ENCODE measurements at regions not wholly inside any gene's neighbourhood (a gene's known extent, or its start where the extent isn't known, plus 50 kb on each side); places are given as distances from the start of the nearest gene placed in this dataset.

GRCh38 chr2:176725873-176726645, 456.8 kb downstream of the MTX2 start:
- Mint-ChIP-seq H3K27ac (ENCODE audit: low read depth) (no peak overlapping the region), H3K4me3 (no peak overlapping the region), H3K27me3 (peaks cover 20% of the 10 kb centered on the region), H3K4me1 (no peaks in the 10 kb centered on the region), H3K36me3 (ENCODE audit: insufficient read depth) (no peaks in the 10 kb centered on the region), H3K9me3 (no peaks in the 10 kb centered on the region)
- ATAC-seq (replicated peaks; ENCODE audit: extremely low read depth, poor library complexity, severe bottlenecking), result no peak
- DNase-seq (ENCODE audit: low spot score in 2 of 2), result no peak

DNA sequence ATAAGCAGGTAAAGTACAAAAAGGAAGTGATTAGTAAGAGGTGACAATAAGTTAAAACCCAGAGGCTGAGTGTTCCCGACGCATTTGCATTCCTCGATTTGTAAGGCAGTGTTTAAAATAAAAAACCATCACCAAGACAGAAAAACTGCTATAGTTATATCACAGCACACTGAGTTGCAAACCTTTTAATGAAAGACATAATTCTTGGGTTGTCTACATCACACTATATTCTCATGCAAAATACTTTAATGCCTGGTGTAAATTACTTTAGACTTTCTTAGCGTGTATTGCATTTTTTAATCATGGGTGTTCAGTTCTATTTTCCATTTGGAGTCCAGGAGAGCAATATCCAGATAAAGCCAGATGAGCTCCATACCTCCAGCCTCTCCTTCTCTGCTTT, 458.5 kb downstream of the MTX2 start:
- ATAC-seq (replicated peaks; ENCODE audit: extremely low read depth, poor library complexity, severe bottlenecking) (no peak), DNase-seq (ENCODE audit: low spot score in 2 of 2) (no peak)
- no peaks in the 10 kb centered on the region for H3K36me3 Mint-ChIP-seq (ENCODE audit: insufficient read depth)
- H3K27ac Mint-ChIP-seq (ENCODE audit: low read depth), result no peak overlapping the region
- H3K4me3 Mint-ChIP-seq, result no peak overlapping the region
- peaks cover 10% of the 10 kb centered on the region for H3K27me3 Mint-ChIP-seq
- H3K9me3 Mint-ChIP-seq, result no peaks in the 10 kb centered on the region
- H3K4me1 Mint-ChIP-seq, result no peaks in the 10 kb centered on the region

DNA sequence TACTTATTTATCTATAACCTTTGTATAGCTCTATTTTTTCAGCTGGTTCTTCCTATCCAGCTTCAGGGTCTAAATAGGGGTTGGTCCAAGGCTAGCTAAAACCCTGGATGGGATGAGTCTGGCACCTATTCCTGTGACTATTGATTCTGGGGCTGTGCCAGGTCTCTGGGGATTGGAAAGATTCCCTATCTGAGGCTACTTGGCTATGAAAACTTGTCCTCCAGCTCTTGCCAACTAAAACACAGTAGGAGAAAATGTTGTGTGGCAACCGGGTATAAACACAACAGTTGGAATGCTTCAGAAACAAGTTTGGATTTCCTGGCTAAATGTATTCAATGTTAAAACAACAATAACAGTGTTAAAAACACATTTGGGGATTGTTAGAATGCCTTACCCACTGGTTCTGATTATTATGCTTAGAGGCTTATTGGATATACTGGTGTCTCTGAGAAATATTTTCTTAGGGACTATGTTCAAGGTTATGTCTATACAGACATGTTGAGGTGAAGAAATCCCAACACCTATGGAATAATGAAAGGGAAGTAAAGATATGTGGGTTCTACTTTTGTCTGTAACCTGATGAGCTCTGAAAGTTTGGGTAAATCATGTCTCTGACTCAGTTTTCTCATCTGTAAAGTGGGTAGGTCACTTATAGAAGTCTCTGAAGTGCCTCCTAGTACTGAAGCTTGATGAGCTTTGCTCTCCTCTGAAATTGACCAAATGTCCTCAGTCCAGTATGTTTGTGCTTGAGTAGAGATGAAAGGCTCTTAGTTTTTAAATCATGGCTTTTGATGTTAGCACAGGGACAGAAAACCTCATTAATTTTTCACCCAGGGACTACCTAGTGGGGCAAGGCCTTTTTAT, 460.7 kb downstream of the MTX2 start:
- no peaks in the 10 kb centered on the region for H3K36me3 Mint-ChIP-seq (ENCODE audit: insufficient read depth)
- no peaks in the 10 kb centered on the region for H3K9me3 Mint-ChIP-seq
- no peak overlapping the region for H3K27ac Mint-ChIP-seq (ENCODE audit: low read depth)
- H3K27me3 Mint-ChIP-seq, result no peaks in the 10 kb centered on the region
- DNase-seq (ENCODE audit: low spot score in 2 of 2) (no peak), ATAC-seq (replicated peaks; ENCODE audit: extremely low read depth, poor library complexity, severe bottlenecking) (no peak)
- no peaks in the 10 kb centered on the region for H3K4me1 Mint-ChIP-seq
- no peak overlapping the region for H3K4me3 Mint-ChIP-seq

- Mint-ChIP-seq H3K36me3 (ENCODE audit: insufficient read depth) (no peaks in the 10 kb centered on the region), H3K27me3 (peaks cover 2% of the 10 kb centered on the region), H3K9me3 (no peaks in the 10 kb centered on the region), H3K27ac (ENCODE audit: low read depth) (no peak overlapping the region), H3K4me1 (no peaks in the 10 kb centered on the region), H3K4me3 (no peak overlapping the region)
- ATAC-seq (replicated peaks; ENCODE audit: extremely low read depth, poor library complexity, severe bottlenecking), result no peak
- no peak for DNase-seq (ENCODE audit: low spot score in 2 of 2)
Observed at GRCh38 chr2:176732780-176733179, 463.5 kb downstream of the MTX2 start.

GRCh38 chr2:176733698-176734430, 464.6 kb downstream of the MTX2 start:
- Mint-ChIP-seq H3K4me1 (no peaks in the 10 kb centered on the region), H3K36me3 (ENCODE audit: insufficient read depth) (no peaks in the 10 kb centered on the region), H3K9me3 (no peaks in the 10 kb centered on the region), H3K27me3 (peaks cover 13% of the 10 kb centered on the region), H3K4me3 (no peak overlapping the region), H3K27ac (ENCODE audit: low read depth) (no peak overlapping the region)
- DNase-seq (ENCODE audit: low spot score in 2 of 2) (no peak), ATAC-seq (replicated peaks; ENCODE audit: extremely low read depth, poor library complexity, severe bottlenecking) (no peak)

DNA sequence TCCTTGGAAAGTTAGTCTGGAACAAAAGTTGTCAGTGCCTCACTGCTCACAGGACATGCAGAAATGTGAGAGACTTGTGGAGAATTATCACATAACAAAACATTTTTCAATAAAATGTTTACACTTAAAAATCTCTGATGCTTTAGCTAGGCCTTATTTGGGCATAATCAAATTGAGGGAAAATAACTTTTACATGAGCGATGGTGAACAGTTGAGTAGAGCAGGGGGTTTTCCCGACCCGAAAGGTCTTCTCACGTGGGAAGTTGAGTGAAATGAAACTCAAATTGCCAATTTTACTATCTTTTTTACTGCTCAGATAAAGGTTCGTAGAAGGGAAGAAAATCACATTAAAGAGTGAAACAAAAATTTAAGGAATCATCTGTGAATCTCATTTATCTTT, 465.6 kb downstream of the MTX2 start:
- DNase-seq (ENCODE audit: low spot score in 2 of 2), result no peak
- Mint-ChIP-seq H3K27ac (ENCODE audit: low read depth) (no peak overlapping the region), H3K36me3 (ENCODE audit: insufficient read depth) (no peaks in the 10 kb centered on the region), H3K9me3 (no peaks in the 10 kb centered on the region), H3K4me1 (no peaks in the 10 kb centered on the region), H3K4me3 (no peak overlapping the region), H3K27me3 (peaks cover 14% of the 10 kb centered on the region)
- no peak for ATAC-seq (replicated peaks; ENCODE audit: extremely low read depth, poor library complexity, severe bottlenecking)

GRCh38 chr2:176742271-176742670, 470.3 kb upstream of the HNRNPA3 start:
- Mint-ChIP-seq H3K4me3 (no peak overlapping the region), H3K27me3 (peaks cover 14% of the 10 kb centered on the region), H3K4me1 (peaks cover 6% of the 10 kb centered on the region), H3K27ac (ENCODE audit: low read depth) (no peak overlapping the region), H3K9me3 (no peaks in the 10 kb centered on the region), H3K36me3 (ENCODE audit: insufficient read depth) (no peaks in the 10 kb centered on the region)
- DNase-seq (ENCODE audit: low spot score in 2 of 2), result no peak
- ATAC-seq (replicated peaks; ENCODE audit: extremely low read depth, poor library complexity, severe bottlenecking), result no peak

DNA sequence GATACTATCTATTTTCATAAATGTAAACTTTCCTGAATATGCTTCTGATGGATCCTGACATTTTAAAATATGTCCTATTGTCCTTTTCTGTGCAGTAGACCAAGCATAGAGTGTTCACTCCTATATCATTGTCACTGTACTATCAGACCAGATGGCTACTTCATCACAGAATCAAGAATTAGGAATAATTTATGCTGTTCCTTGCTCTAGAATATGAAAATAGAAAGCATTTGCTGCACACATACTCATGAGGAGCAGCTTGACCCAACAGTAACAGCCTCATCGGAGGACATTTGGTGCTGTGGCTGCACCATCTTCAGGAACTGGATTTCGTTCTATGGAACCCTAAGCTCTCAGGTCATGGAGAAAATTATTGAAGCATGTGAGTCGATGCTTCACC, 468.9 kb upstream of the HNRNPA3 start:
- no peaks in the 10 kb centered on the region for H3K36me3 Mint-ChIP-seq (ENCODE audit: insufficient read depth)
- H3K4me3 Mint-ChIP-seq, result no peak overlapping the region
- H3K9me3 Mint-ChIP-seq, result no peaks in the 10 kb centered on the region
- DNase-seq (ENCODE audit: low spot score in 2 of 2) (no peak), ATAC-seq (replicated peaks; ENCODE audit: extremely low read depth, poor library complexity, severe bottlenecking) (no peak)
- H3K27me3 Mint-ChIP-seq, result peaks cover 2% of the 10 kb centered on the region
- peaks cover 6% of the 10 kb centered on the region for H3K4me1 Mint-ChIP-seq
- no peak overlapping the region for H3K27ac Mint-ChIP-seq (ENCODE audit: low read depth)

GRCh38 chr2:176744146-176744545, 468.4 kb upstream of the HNRNPA3 start:
- no peak overlapping the region for H3K4me3 Mint-ChIP-seq

GRCh38 chr2:176745543-176746200, 466.9 kb upstream of the HNRNPA3 start:
- Mint-ChIP-seq H3K9me3 (no peaks in the 10 kb centered on the region), H3K4me3 (no peak overlapping the region), H3K4me1 (peaks cover 6% of the 10 kb centered on the region), H3K27ac (ENCODE audit: low read depth) (no peak overlapping the region), H3K36me3 (ENCODE audit: insufficient read depth) (no peaks in the 10 kb centered on the region), H3K27me3 (no peaks in the 10 kb centered on the region)
- DNase-seq (ENCODE audit: low spot score in 2 of 2) (no peak), ATAC-seq (replicated peaks; ENCODE audit: extremely low read depth, poor library complexity, severe bottlenecking) (no peak)

More at GRCh38 chr2:176744146-176744545, 468.4 kb upstream of the HNRNPA3 start:
- ATAC-seq (replicated peaks; ENCODE audit: extremely low read depth, poor library complexity, severe bottlenecking) (no peak), DNase-seq (ENCODE audit: low spot score in 2 of 2) (no peak)
- H3K9me3 Mint-ChIP-seq, result no peaks in the 10 kb centered on the region
- no peak overlapping the region for H3K27ac Mint-ChIP-seq (ENCODE audit: low read depth)
- no peaks in the 10 kb centered on the region for H3K27me3 Mint-ChIP-seq
- peaks cover 6% of the 10 kb centered on the region for H3K4me1 Mint-ChIP-seq
- no peaks in the 10 kb centered on the region for H3K36me3 Mint-ChIP-seq (ENCODE audit: insufficient read depth)

GRCh38 chr2:176746411-176746810, 466.2 kb upstream of the HNRNPA3 start:
- H3K27me3 Mint-ChIP-seq, result no peaks in the 10 kb centered on the region
- DNase-seq (ENCODE audit: low spot score in 2 of 2) (no peak), ATAC-seq (replicated peaks; ENCODE audit: extremely low read depth, poor library complexity, severe bottlenecking) (no peak)
- no peak overlapping the region for H3K4me3 Mint-ChIP-seq
- peaks cover 6% of the 10 kb centered on the region for H3K4me1 Mint-ChIP-seq
- H3K36me3 Mint-ChIP-seq (ENCODE audit: insufficient read depth), result no peaks in the 10 kb centered on the region
- no peak overlapping the region for H3K27ac Mint-ChIP-seq (ENCODE audit: low read depth)
- H3K9me3 Mint-ChIP-seq, result no peaks in the 10 kb centered on the region

DNA sequence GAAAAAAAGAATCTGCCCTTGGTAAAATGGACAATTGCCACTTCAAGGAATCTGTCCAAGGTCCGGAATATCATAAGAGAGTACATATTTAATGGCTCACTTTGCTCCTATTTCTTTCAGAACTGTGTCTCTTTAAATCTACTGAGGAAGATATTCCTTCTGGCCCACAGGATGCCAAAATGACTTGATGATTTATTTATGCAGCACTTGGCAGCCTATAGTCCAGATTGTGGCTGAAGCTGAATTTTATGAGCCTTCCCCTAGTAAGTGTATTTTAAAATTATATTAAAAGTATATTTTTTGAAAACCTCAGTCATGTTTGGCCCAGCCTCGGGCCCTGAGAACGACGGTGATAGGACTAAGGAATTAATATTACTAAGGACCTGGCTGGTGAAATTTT, 465.1 kb upstream of the HNRNPA3 start:
- Mint-ChIP-seq H3K9me3 (no peaks in the 10 kb centered on the region), H3K27ac (ENCODE audit: low read depth) (no peak overlapping the region), H3K4me1 (peaks cover 6% of the 10 kb centered on the region), H3K4me3 (no peak overlapping the region), H3K36me3 (ENCODE audit: insufficient read depth) (no peaks in the 10 kb centered on the region), H3K27me3 (no peaks in the 10 kb centered on the region)
- DNase-seq (ENCODE audit: low spot score in 2 of 2) (no peak), ATAC-seq (replicated peaks; ENCODE audit: extremely low read depth, poor library complexity, severe bottlenecking) (no peak)

All from central memory CD8-positive, alpha-beta T cell (primary cell).